OCI-LY3 (cell line): ENCODE measurements at regions not wholly inside any gene's neighbourhood (a gene's known extent, or its start where the extent isn't known, plus 50 kb on each side); places are given as distances from the start of the nearest gene placed in this dataset.
"Not testable (repeated sequence)": the region's sequence is repeated elsewhere in the genome, so short reads cannot be mapped to it uniquely, and the experiment has no call there.

Experiments used
- H2AFZ ChIP-seq: fragments of 200-600, 300-600 bp; shearing (Covaris generic); 2 replicates; pipeline ENCODE4 v1.6.0; 2014; ENCODE audit warnings: antibody characterized with exemption, low read depth, low read length
- H3K27ac ChIP-seq: fragments of 200-600, 300-600 bp; sonication (generic); 2 replicates; pipeline ENCODE4 v1.5.1; 2014; ENCODE audit warnings: mild to moderate bottlenecking, low read length, moderate library complexity, mixed read lengths
- H3K27me3 ChIP-seq: fragments of 200-600, 300-600 bp; sonication (generic); 2 replicates; pipeline ENCODE4 v1.6.1; 2014; ENCODE audit warnings: low read depth, low read length, mixed read lengths
- H3K36me3 ChIP-seq: fragments of 200-600, 300-600 bp; sonication (generic); replicated peaks from 2 replicates; pipeline ENCODE3; 2014; ENCODE audit warnings: low read depth, low read length, mixed read lengths
- H3K4me1 ChIP-seq: fragments of 300-600, 200-600 bp; sonication (generic); 2 replicates; pipeline ENCODE4 v1.6.1; 2014; ENCODE audit warnings: low read length, mixed read lengths
- H3K4me2 ChIP-seq: fragments of 200-600, 300-600 bp; sonication (generic); 2 replicates; pipeline ENCODE4 v1.6.1; 2014; ENCODE audit warnings: low read length, mixed read lengths
- H3K4me3 ChIP-seq: fragments of 300-600, 200-600 bp; sonication (generic); 2 replicates; pipeline ENCODE4 v1.5.1; 2014; ENCODE audit warnings: antibody characterized with exemption, mild to moderate bottlenecking, low read length, moderate library complexity
- H3K79me2 ChIP-seq: fragments of 300-600, 200-600 bp; shearing (Covaris generic); 2 replicates; pipeline ENCODE4 v1.6.1; 2014; ENCODE audit warnings: mild to moderate bottlenecking, low read length, mixed read lengths
- H3K9ac ChIP-seq: fragments of 300-600, 200-600 bp; shearing (Covaris generic); 2 replicates; pipeline ENCODE4 v1.6.0; 2014; ENCODE audit warnings: mild to moderate bottlenecking, low read length, moderate library complexity
- H3K9me3 ChIP-seq: fragments of 200-600, 300-600 bp; shearing (Covaris generic); 2 replicates; pipeline ENCODE4 v1.6.1; 2014; ENCODE audit warnings: low read length, mixed read lengths; ENCODE audit not compliant: insufficient read depth
- H4K20me1 ChIP-seq: fragments of 200-600, 300-600 bp; sonication (generic); 2 replicates; pipeline ENCODE4 v1.6.1; 2016; ENCODE audit warnings: low read length, mixed read lengths; ENCODE audit not compliant: insufficient read depth
- CTCF ChIP-seq: fragments of 200-600, 300-600 bp; sonication (generic); IDR thresholded peaks from 2 replicates; pipeline ENCODE4 v1.5.1; 2014; ENCODE audit warnings: antibody characterized with exemption, low read length, low read depth
- EZH2phosphoT487 ChIP-seq: fragments of 200-600 bp; shearing (Covaris generic); IDR thresholded peaks from 2 replicates; pipeline ENCODE4 v1.6.1; 2018; ENCODE audit warnings: antibody characterized with exemption, mixed run types, low read depth

- Histone ChIP-seq H3K4me2 (no peak overlapping the region), H3K9me3 (no peaks in the 10 kb centered on the region), H3K27me3 (no peaks in the 10 kb centered on the region), H3K4me1 (no peaks in the 10 kb centered on the region), H3K27ac (no peak overlapping the region), H3K9ac (no peak overlapping the region), H3K36me3 (no peaks in the 10 kb centered on the region), H3K79me2 (no peaks in the 10 kb centered on the region), H2AFZ (no peak overlapping the region), H3K4me3 (no peak overlapping the region), H4K20me1 (no peaks in the 10 kb centered on the region)
- TF ChIP-seq EZH2phosphoT487 (no peak), CTCF (no peak)
Measured at GRCh38 chrX:53768865-53769264, 82.3 kb upstream of the HUWE1 start.

DNA sequence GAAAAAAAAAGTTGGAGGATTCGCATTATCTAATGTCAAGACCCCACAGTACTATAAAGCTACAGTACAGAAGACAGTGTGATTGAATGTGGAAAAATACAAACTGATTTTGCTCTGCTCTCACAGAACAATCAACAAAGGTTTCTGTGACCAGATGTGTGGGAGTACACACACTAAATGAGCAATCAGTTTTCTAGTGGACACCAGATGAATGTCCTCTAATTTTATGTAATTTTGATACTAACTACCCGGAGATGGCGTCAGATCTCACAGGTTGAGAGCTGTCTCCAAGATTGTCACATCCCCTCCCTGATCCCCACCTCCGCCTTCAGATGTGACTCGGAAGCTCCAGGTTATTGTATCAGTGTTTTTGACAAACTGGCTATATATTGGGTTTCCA, 81.9 kb upstream of the HUWE1 start:
- no peak for TF ChIP-seq EZH2phosphoT487
- TF ChIP-seq CTCF, result no peak
- no peaks in the 10 kb centered on the region for H3K36me3 ChIP-seq

DNA sequence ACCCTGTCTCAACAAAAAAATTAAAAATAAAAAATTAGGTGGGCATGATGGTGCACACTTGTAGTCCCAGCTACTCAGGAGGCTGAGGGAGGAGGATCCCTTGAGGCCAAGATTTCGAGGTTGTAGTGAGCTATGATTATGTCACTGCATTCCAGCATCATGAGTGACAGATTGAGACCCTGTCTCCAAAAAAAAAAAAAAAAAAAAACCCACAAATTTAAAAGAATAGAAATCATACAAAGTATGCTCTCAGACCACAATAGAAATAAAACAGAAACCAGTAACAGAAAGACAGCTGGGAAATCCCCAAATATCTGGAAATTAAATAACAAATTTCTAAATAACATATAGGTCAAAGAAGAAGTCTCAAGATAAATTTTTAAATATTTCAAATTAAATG, 81.0 kb upstream of the HUWE1 start:
- no peaks in the 10 kb centered on the region for H3K4me1 ChIP-seq
- H3K4me2 ChIP-seq, result no peak overlapping the region
- no peak overlapping the region for H3K27ac ChIP-seq
- H3K27me3 ChIP-seq, result no peaks in the 10 kb centered on the region
- no peak for TF ChIP-seq CTCF
- H3K79me2 ChIP-seq, result no peaks in the 10 kb centered on the region
- H3K9ac ChIP-seq, result no peak overlapping the region
- no peak overlapping the region for H3K4me3 ChIP-seq
- no peaks in the 10 kb centered on the region for H3K9me3 ChIP-seq
- H2AFZ ChIP-seq, result no peak overlapping the region
- no peaks in the 10 kb centered on the region for H4K20me1 ChIP-seq
- no peaks in the 10 kb centered on the region for H3K36me3 ChIP-seq

More for the DNA sequence above, 81.9 kb upstream of the HUWE1 start:
- no peaks in the 10 kb centered on the region for H3K9me3 ChIP-seq
- no peak overlapping the region for H3K9ac ChIP-seq
- H3K4me3 ChIP-seq, result no peak overlapping the region
- no peaks in the 10 kb centered on the region for H4K20me1 ChIP-seq
- no peaks in the 10 kb centered on the region for H3K79me2 ChIP-seq
- H2AFZ ChIP-seq, result no peak overlapping the region
- H3K27ac ChIP-seq, result no peak overlapping the region
- H3K4me1 ChIP-seq, result no peaks in the 10 kb centered on the region
- H3K27me3 ChIP-seq, result no peaks in the 10 kb centered on the region
- H3K4me2 ChIP-seq, result no peak overlapping the region

GRCh38 chrX:53757181-53757580, 70.7 kb upstream of the HUWE1 start:
- H3K9me3 ChIP-seq, H3K4me3 ChIP-seq, H3K4me1 ChIP-seq, H3K4me2 ChIP-seq, H3K79me2 ChIP-seq, H4K20me1 ChIP-seq, H3K27me3 ChIP-seq, H3K36me3 ChIP-seq, H2AFZ ChIP-seq, H3K9ac ChIP-seq, H3K27ac ChIP-seq: not testable (repeated sequence)

GRCh38 chrX:53746718-53747117, 60.2 kb upstream of the HUWE1 start:
- Histone ChIP-seq H3K9me3 (no peaks in the 10 kb centered on the region), H4K20me1 (no peaks in the 10 kb centered on the region), H2AFZ (no peak overlapping the region), H3K27me3 (no peaks in the 10 kb centered on the region), H3K9ac (no peak overlapping the region), H3K4me3 (no peak overlapping the region), H3K4me1 (no peaks in the 10 kb centered on the region), H3K79me2 (no peaks in the 10 kb centered on the region), H3K36me3 (no peaks in the 10 kb centered on the region), H3K4me2 (no peak overlapping the region), H3K27ac (no peak overlapping the region)
- TF ChIP-seq EZH2phosphoT487 (no peak), CTCF (no peak)
